HepG2 (cell line): ENCODE measurements at regions not wholly inside any gene's neighbourhood (a gene's known extent, or its start where the extent isn't known, plus 50 kb on each side); places are given as distances from the start of the nearest gene placed in this dataset.

Source experiments
- ATAC-seq: fragments of 200-7000 bp; cut with Tn5 transposase; 3 replicates; pipeline ENCODE4 v1.9.1; 2020; ENCODE audit warnings: mild to moderate bottlenecking, moderate library complexity
- BruUV-seq: library from RNA; stranded (reverse); fragments of 400-500 nt; replicated peaks from 2 replicates; lab custom pipeline; 2021; lab: Mats Ljungman, UMichigan
- CTCF ChIA-PET: fragments of 300-600 bp; formaldehyde crosslinking; extraction: SDS; loops from one replicate; lab custom pipeline; 2021; ENCODE audit warnings: low total read pairs, inconsistent platforms, low intra/inter-chr PET ratio; lab: Yijun Ruan, JAX
- POLR2A ChIA-PET: fragments of 350-600 bp; sonication (Branson Sonifier 250); formaldehyde crosslinking; loops from one replicate; lab custom pipeline; 2020; ENCODE audit warnings: antibody characterized with exemption, inconsistent platforms; lab: Yijun Ruan, JAX
- DNase-seq: peaks from one replicate; pipeline ENCODE4 v3.0.0-alpha.2; 2015; ENCODE audit warnings: low spot score
- FAIRE-seq: peaks from 3 replicates; lab custom pipeline; 2011; peaks lifted over from hg19 to GRCh38; lab: Jason Lieb, UNC
- H2AFZ ChIP-seq: one replicate; pipeline ENCODE4 v1.6.1; 2011; ENCODE audit warnings: low read length, inconsistent platforms
- H3K27ac ChIP-seq: fragments of 300-600 bp; 3 replicates; pipeline ENCODE4 v1.8.0; 2011; ENCODE audit warnings: mixed run types, mild to moderate bottlenecking, mixed read lengths, low read length, inconsistent platforms; ENCODE audit not compliant: insufficient read depth; ENCODE audit errors: extremely low read length
- H3K27me3 ChIP-seq, 2 experiments: fragments of 200-600 bp in 1 of 2; 2 replicates in 1 of 2; 3 replicates in 1 of 2; pipeline versions ENCODE4 v1.6.0 to v1.8.0; 2011; ENCODE audit warnings: low read length in 2 of 2, mild to moderate bottlenecking in 2 of 2, moderate library complexity in 2 of 2, inconsistent platforms in 1 of 2; ENCODE audit not compliant: insufficient read depth in 2 of 2, control insufficient read depth in 1 of 2
- H3K36me3 ChIP-seq, 2 experiments: fragments of 200-600 bp in 1 of 2; replicated peaks in 1 of 2; 2 replicates in 1 of 2; 3 replicates in 1 of 2; pipeline versions ENCODE4 v1.5.1 to v1.8.0; 2011; ENCODE audit warnings: low read length in 2 of 2, inconsistent platforms in 1 of 2; ENCODE audit not compliant: insufficient read depth in 2 of 2, control insufficient read depth in 1 of 2
- H3K4me1 ChIP-seq: 2 replicates; pipeline ENCODE4 v1.5.1; 2012; ENCODE audit warnings: low read length, inconsistent platforms; ENCODE audit not compliant: insufficient read depth
- H3K4me2 ChIP-seq: 2 replicates; pipeline ENCODE4 v1.6.0; 2011; ENCODE audit warnings: low read depth, low read length, inconsistent platforms
- H3K4me3 ChIP-seq, 3 experiments: fragments of 200-600 bp in 1 of 3; sonication (generic), shearing (Covaris generic) in 1 of 3; replicated peaks in 1 of 3; 2 replicates each; pipeline ENCODE4 v1.5.1; 2011 to 2016; ENCODE audit warnings: low read length in 3 of 3, inconsistent platforms in 2 of 3, low read depth in 2 of 3, mild to moderate bottlenecking in 2 of 3, control low read depth in 1 of 3, mixed read lengths in 1 of 3; ENCODE audit not compliant: insufficient read depth in 1 of 3
- H3K79me2 ChIP-seq: one replicate; pipeline ENCODE4 v1.6.1; 2011; ENCODE audit warnings: low read length, inconsistent platforms; ENCODE audit not compliant: insufficient read depth
- H3K9ac ChIP-seq: 2 replicates; pipeline ENCODE4 v1.6.0; 2011; ENCODE audit warnings: mild to moderate bottlenecking, low read depth, low read length, inconsistent platforms; ENCODE audit not compliant: insufficient read depth
- H3K9me3 ChIP-seq: 2 replicates; pipeline ENCODE4 v1.5.1; 2012; ENCODE audit warnings: mild to moderate bottlenecking, low read length
- H4K20me1 ChIP-seq: 2 replicates; pipeline ENCODE4 v1.6.0; 2011; ENCODE audit warnings: inconsistent platforms, mild to moderate bottlenecking, low read length, moderate library complexity; ENCODE audit not compliant: insufficient read depth
- ARNTL ChIP-seq: sonication (generic); formaldehyde crosslinking; IDR thresholded peaks from 2 replicates; pipeline ENCODE4 v1.4.0; 2020; ENCODE audit warnings: mild to moderate bottlenecking, missing genetic modification reagents
- ATF5 ChIP-seq: sonication (generic); formaldehyde crosslinking; IDR thresholded peaks from 2 replicates; pipeline ENCODE4 v1.4.0; 2020; ENCODE audit warnings: mild to moderate bottlenecking, low read depth, missing genetic modification reagents
- ATRX ChIP-seq: sonication (generic); formaldehyde crosslinking; IDR thresholded peaks from 2 replicates; pipeline ENCODE4 v1.4.0; 2020; ENCODE audit warnings: missing genetic modification reagents, borderline replicate concordance
- CHD2 ChIP-seq: IDR thresholded peaks from 2 replicates; pipeline ENCODE4 v1.6.1; 2011; ENCODE audit warnings: low read depth, low read length, improper control_type of control experiment
- FOXP4 ChIP-seq: sonication (generic); formaldehyde crosslinking; IDR thresholded peaks from 2 replicates; pipeline ENCODE4 v1.4.0; 2020; ENCODE audit warnings: missing genetic modification reagents
- GATAD2A ChIP-seq: IDR thresholded peaks from 2 replicates; pipeline ENCODE4 v1.6.1; 2016
- JUNB ChIP-seq: sonication (generic); formaldehyde crosslinking; IDR thresholded peaks from 2 replicates; pipeline ENCODE4 v1.8.0; 2022; ENCODE audit warnings: missing genetic modification reagents, mild to moderate bottlenecking, borderline replicate concordance
- KMT2A ChIP-seq: sonication (generic); formaldehyde crosslinking; IDR thresholded peaks from 2 replicates; pipeline ENCODE4 v1.4.0; 2020; ENCODE audit warnings: missing genetic modification reagents
- NONO ChIP-seq, 2 experiments: fragments of 450-650 bp in 1 of 2; sonication (generic) in 1 of 2; formaldehyde crosslinking in 1 of 2; IDR thresholded peaks in 1 of 2; conservative IDR thresholded peaks in 1 of 2; 2 replicates each; pipeline versions ENCODE4 v1.6.1 to v1.8.0; 2017 to 2022; ENCODE audit warnings: mild to moderate bottlenecking in 1 of 2, missing genetic modification reagents in 1 of 2, moderate library complexity in 1 of 2
- SAP130 ChIP-seq: IDR thresholded peaks from 2 replicates; pipeline ENCODE4 v1.6.1; 2016; ENCODE audit warnings: low read depth
- TEAD2 ChIP-seq: sonication (generic); formaldehyde crosslinking; IDR thresholded peaks from 2 replicates; pipeline ENCODE4 v1.9.0; 2021; ENCODE audit warnings: missing genetic modification reagents
- ZBTB34 ChIP-seq: sonication (generic); formaldehyde crosslinking; IDR thresholded peaks from 2 replicates; pipeline ENCODE4 v1.8.0; 2022; ENCODE audit warnings: mild to moderate bottlenecking, missing genetic modification reagents
- ZNF282 ChIP-seq: fragments of 450-650 bp; IDR thresholded peaks from 2 replicates; pipeline ENCODE4 v1.6.1; 2018; ENCODE audit not compliant: partially characterized antibody
- ZNF329 ChIP-seq: sonication (generic); formaldehyde crosslinking; IDR thresholded peaks from 2 replicates; pipeline ENCODE4 v1.9.0; 2021; ENCODE audit warnings: low read depth, mild to moderate bottlenecking, missing genetic modification reagents
- ZNF34 ChIP-seq: sonication (generic); formaldehyde crosslinking; IDR thresholded peaks from 2 replicates; pipeline ENCODE4 v1.4.0; 2020; ENCODE audit warnings: mild to moderate bottlenecking, missing genetic modification reagents, borderline replicate concordance
- ZNF749 ChIP-seq: sonication (generic); formaldehyde crosslinking; IDR thresholded peaks from 2 replicates; pipeline ENCODE4 v1.8.0; 2022; ENCODE audit warnings: mild to moderate bottlenecking, missing genetic modification reagents, moderate library complexity, borderline replicate concordance
- ZNF777 ChIP-seq: sonication (generic); formaldehyde crosslinking; IDR thresholded peaks from 2 replicates; pipeline ENCODE4 v1.4.0; 2020; ENCODE audit warnings: missing genetic modification reagents
- WGBS: methylation state at CpG from one replicate; pipeline ENCODE4 v1.1.6; 2017; ENCODE audit warnings: low lambda C conversion rate; 5-methylcytosine and 5-hydroxymethylcytosine counted together
- in situ Hi-C: cut with HindIII; loops from 2 replicates; pipeline ENCODE4 v1.10.0; 2017; ENCODE audit warnings: low pct_unique_long_range_greater_than_20kb; ENCODE audit not compliant: extremely low pct_ligation_motif_present
- intact Hi-C: fragments of 100-400 bp; cut with micrococcal nuclease; formaldehyde crosslinking; loops from one replicate; pipeline ENCODE4 v1.10.0; 2022; ENCODE audit not compliant: unreplicated experiment

GRCh38 chr5:135703016-135703550 is 124.3 kb upstream of the CXCL14 start:
- no TSS peak for BruUV-seq
- Histone ChIP-seq H3K4me3 (no peak overlapping the region), H3K36me3 (no peaks in the 10 kb centered on the region), H4K20me1 (no peaks in the 10 kb centered on the region), H3K4me1 (no peaks in the 10 kb centered on the region), H3K27me3 (peaks cover 0 to 10% of the 10 kb centered on the region in 2 experiments; a peak in 2 of 5 replicates), H3K79me2 (no peaks in the 10 kb centered on the region), H3K27ac (no peak overlapping the region), H2AFZ (no peak overlapping the region), H3K4me2 (no peak overlapping the region), H3K9me3 (no peaks in the 10 kb centered on the region), H3K9ac (no peak overlapping the region)
- FAIRE-seq = no peak
- DNase-seq = no peak
- ChIA-PET POLR2A (no interaction called here), CTCF (no interaction called here)
- intact Hi-C loops = no loop called here
- TF ChIP-seq ARNTL (CRISPR knock-in tag) (no peak), ZBTB34 (CRISPR knock-in tag) (no peak), NONO (IDR thresholded peaks at IDR 0.05) (no peak), NONO (CRISPR knock-in tag; conservative IDR thresholded peaks at IDR 0.05) (no peak), ZNF777 (CRISPR knock-in tag) (no peak), TEAD2 (CRISPR knock-in tag) (no peak)
- in situ Hi-C loops = no loop called here
- WGBS = 8% methylated on average over 2 of the region's 4 CpGs
- no peak for ATAC-seq

- 11% methylated on average over 4 of the region's 6 CpGs for WGBS
- no peak for FAIRE-seq
- TF ChIP-seq ZNF329 (CRISPR knock-in tag) (no peak), CHD2 (no peak), JUNB (CRISPR knock-in tag) (no peak), SAP130 (no peak), FOXP4 (CRISPR knock-in tag) (no peak), ZNF749 (CRISPR knock-in tag) (no peak), KMT2A (CRISPR knock-in tag) (no peak), ZNF34 (CRISPR knock-in tag) (no peak), ATF5 (CRISPR knock-in tag) (no peak), ATRX (CRISPR knock-in tag) (no peak), GATAD2A (CRISPR knock-in tag) (no peak), ZNF282 (no peak)
Observed at GRCh38 chr5:135702191-135702590, 123.4 kb upstream of the CXCL14 start.

More at GRCh38 chr5:135702191-135702590, 123.4 kb upstream of the CXCL14 start:
- ChIA-PET POLR2A (no interaction called here), CTCF (no interaction called here)
- no TSS peak for BruUV-seq
- H4K20me1 ChIP-seq = no peaks in the 10 kb centered on the region
- ATAC-seq (no peak), DNase-seq (no peak)
- intact Hi-C loops (no loop called here), in situ Hi-C loops (no loop called here)
- H3K9me3 ChIP-seq = no peaks in the 10 kb centered on the region
- no peaks in the 10 kb centered on the region for H3K79me2 ChIP-seq
- H3K4me1 ChIP-seq = no peaks in the 10 kb centered on the region
- H3K4me2 ChIP-seq = no peak overlapping the region
- no peaks in the 10 kb centered on the region for H3K36me3 ChIP-seq
- H3K27ac ChIP-seq = no peak overlapping the region
- H3K4me3 ChIP-seq = no peak overlapping the region
- no peak overlapping the region for H2AFZ ChIP-seq
- peaks cover 0 to 19% of the 10 kb centered on the region in 2 experiments; a peak in 2 of 5 replicates for H3K27me3 ChIP-seq
- H3K9ac ChIP-seq = no peak overlapping the region
